Right hindlimb (tissue), 1 donor: ENCODE measurements at regions not wholly inside any gene's neighbourhood (a gene's known extent, or its start where the extent isn't known, plus 50 kb on each side); places are given as distances from the start of the nearest gene placed in this dataset.

Experiments
- DNase-seq: peaks from one replicate; pipeline ENCODE4 v3.0.0-alpha.2; 2018

DNA sequence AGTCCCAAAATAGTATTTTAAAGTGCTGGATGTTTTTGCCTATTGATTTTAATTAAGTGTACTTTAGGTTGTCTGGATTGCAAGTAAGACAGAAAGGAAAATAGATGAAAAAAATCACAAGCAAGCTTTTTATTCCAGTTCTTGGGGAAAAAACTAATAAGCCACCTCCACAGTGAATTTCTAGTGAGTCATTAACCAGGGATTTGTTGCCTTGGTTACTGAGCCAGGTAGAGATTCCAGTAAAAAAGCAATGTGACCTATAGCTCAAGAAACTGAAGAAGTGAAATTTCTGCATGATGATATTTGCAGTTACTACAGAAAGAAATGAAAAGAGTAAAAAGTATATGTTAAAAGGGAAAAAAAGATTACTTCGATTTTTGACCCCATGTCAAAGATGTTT, 160.6 kb downstream of the METTL4 start:
- DNase-seq, result no peak

GRCh38 chr18:2411381-2411960, 159.8 kb downstream of the METTL4 start:
- no peak for DNase-seq

- no peak for DNase-seq
Observed at GRCh38 chr18:2412281-2412680, 159.0 kb downstream of the METTL4 start.

- no peak for DNase-seq
Observed at GRCh38 chr18:2412996-2413751, 158.1 kb downstream of the METTL4 start.

- DNase-seq, result no peak
Observed at GRCh38 chr18:2414235-2414634, 157.1 kb downstream of the METTL4 start.

- no peak for DNase-seq
Observed at GRCh38 chr18:2415656-2416055, 155.6 kb downstream of the METTL4 start.

DNA sequence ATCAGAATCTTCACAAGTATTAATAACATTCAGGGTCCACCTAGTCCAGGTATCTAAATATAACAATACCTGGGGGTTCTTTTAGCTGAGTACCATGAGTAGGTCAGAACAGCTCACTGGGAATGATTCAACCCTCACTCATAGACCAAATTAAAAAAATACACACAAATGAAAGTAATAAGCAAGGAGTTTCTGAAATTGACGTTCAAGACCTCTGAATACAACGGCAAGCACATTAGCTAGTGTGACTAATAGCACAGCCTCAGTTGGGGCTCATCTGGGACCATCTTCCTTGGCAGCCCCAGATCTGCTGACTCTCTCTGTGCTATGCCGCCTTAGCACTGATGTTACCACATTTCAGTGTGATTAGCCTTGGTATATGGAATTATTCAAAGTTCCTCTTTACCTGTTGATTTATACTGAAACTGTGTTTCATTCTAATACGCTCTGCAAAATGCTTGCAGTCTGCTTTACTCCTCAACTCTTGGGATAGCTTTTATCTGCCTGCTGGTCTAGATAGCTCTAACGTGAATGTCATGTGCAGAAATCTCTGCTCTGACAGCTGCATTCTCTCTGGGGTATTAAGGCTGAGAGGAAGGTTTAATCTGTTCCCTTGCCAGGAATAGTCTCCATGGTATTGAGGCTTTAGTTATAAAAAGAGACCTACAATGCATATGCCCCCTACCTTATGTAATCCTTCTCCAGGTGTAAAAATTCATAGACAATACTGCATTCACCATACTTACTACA, 153.3 kb downstream of the METTL4 start:
- DNase-seq, result no peak

DNA sequence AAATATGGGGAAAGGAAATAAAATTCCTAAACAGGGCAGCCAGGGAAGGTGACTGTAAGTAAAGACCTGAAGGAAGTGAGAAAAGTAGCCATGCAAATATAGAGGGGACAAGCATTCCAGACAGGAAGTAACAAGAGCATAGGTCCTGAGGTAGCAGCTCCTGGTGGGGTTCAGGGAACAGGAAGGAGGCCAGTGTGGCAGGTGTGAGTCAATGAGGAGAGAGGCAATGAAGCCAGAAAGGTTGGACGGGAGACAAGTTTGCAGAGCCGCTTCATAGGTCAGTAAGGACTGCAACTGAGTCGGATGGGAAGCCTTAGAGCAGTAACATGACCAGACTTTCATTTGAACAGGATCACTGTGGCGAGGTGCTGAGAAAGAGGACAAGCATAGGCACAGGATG, 150.9 kb downstream of the METTL4 start:
- DNase-seq, result no peak

DNA sequence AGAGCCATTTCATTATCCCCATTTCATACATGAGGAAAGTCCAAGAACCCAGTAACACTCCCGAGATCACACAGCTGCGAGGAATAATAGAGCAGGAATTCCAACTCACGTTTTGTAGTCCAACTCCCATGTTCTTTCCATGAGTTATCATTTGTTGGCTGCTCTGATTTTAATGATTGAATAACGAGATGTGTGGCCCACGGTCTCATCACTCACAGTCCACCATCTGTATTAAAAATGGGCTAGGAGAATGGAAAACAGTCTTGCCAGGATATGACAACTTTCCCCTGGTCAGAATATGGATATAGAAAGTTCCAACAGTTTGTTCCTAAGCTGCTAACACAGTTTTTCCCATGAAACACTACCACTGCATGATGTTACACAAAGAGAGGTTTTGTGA, 147.5 kb downstream of the METTL4 start:
- DNase-seq, result peak; percentile 32

- no peak for DNase-seq
Observed at GRCh38 chr18:2424420-2424819, 146.9 kb downstream of the METTL4 start.

GRCh38 chr18:2425426-2426317, 145.6 kb downstream of the METTL4 start:
- DNase-seq, result no peak

DNA sequence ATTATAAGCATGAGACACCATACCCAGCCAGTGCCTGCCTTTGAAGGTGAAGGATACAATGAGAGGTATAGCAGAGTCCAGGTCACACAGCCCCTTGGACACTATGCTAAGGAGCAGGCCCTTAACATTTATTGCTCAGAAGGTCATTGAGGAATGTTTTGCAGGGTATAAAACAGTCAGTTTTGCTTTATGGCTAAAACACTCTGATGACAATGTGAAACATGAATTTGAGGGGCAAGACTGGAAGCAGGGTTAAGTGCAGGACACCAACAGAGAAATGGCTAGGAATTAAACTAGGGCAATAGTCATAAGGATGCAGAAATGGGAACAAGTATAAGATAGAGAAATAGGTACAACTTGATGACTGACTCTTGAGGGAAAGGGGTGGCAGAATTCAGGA, 141.1 kb downstream of the METTL4 start:
- no peak for DNase-seq

DNA sequence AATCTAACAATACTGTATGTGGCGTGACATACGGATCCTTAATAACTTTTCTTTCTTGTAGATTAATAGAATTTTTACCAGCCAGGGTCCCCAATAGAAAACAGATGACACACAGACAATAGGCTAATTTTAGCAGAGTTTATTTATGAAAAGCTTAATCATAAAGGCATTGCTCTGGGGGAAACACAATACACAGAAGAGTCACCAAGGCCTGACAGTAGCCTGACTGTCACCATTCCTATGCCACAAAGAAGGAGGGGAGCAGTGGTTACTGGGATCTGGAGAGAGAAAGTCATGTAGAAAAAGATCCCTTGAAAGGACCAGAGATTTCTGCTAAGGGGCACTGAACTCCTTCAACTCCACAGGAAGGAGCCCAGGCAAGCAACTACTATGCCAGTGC, 139.5 kb downstream of the METTL4 start:
- DNase-seq, result no peak

DNA sequence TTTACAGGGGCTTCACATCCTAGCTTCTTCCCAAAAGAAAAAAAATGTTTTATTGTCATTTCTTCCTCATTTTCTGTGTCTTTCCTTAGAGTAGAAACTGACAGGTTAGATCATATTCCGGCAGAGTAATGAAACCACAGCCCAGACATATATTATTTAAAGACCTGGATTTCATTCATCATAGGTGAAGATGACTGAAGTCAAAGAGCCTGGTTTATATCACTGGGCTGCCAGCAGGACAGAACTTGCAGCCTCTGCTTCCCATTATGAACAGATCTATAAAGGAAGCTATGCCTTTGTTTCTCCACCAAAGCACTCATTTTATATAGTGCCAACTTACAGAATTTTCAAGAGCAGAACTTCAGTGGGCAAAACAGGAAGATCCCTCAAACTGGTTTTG, 137.9 kb downstream of the METTL4 start:
- no peak for DNase-seq

DNA sequence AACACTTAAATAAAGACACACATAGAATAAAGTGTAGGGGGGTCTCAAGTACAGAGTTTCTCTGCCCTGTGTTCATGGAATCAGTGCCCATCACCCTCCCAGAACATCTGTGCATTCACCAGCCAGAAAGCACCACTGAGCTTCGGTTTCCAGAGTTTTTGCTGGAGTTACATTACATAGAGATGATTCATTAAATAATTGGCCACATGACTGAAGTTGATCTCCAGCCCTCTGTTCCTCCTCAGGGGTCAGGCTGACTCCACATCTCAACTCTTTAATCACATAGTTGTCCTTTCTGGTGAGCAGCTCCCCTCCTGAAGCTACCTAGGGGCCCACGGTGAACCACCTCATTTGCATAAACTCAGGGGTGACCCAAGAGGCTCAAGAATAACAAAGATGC, 129.8 kb downstream of the METTL4 start:
- DNase-seq, result no peak

- DNase-seq, result no peak
Observed at GRCh38 chr18:2442006-2442405, 129.3 kb downstream of the METTL4 start.

- no peak for DNase-seq
Observed at GRCh38 chr18:2442726-2443275, 128.5 kb downstream of the METTL4 start.

- DNase-seq, result no peak
Observed at GRCh38 chr18:2444201-2444875, 127.0 kb downstream of the METTL4 start.

GRCh38 chr18:2448565-2449151, 122.6 kb downstream of the METTL4 start:
- DNase-seq, result no peak

DNA sequence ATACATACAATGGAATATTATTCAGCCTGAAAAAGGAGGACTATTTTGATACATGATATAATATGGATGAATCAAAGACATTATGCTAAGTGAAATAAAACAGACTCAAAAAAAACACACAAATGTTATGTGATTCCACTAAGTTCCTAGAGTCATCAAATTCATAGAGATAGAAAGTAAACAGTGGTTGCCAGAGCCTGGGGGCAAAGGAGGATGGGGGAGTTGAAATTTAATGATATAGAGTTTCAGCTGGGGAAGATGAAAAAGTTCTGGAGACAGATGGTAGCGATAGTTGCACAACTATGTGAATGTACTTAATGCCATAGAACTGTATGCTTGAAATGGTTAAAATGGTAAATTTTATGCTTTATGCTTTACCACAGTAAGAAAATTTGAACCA, 119.7 kb downstream of the METTL4 start:
- DNase-seq, result no peak

GRCh38 chr18:2459886-2460285, 111.4 kb downstream of the METTL4 start:
- DNase-seq, result no peak

- no peak for DNase-seq
Observed at GRCh38 chr18:2466978-2467377, 104.3 kb downstream of the METTL4 start.
